Forelimb muscle (tissue), 1 donor: ENCODE measurements at regions not wholly inside any gene's neighbourhood (a gene's known extent, or its start where the extent isn't known, plus 50 kb on each side); places are given as distances from the start of the nearest gene placed in this dataset.
"Not testable (repeated sequence)": the region's sequence is repeated elsewhere in the genome, so short reads cannot be mapped to it uniquely, and the experiment has no call there.

Source experiments
- DNase-seq: peaks from one replicate; pipeline ENCODE4 v3.0.0-alpha.2; 2013; ENCODE audit warnings: low read depth

GRCh38 chr5:165375201-165375600, 1869.8 kb downstream of the MAT2B start:
- no peak for DNase-seq

GRCh38 chr5:165393839-165394238, 1888.4 kb downstream of the MAT2B start:
- no peak for DNase-seq

GRCh38 chr5:165397516-165397915, 1892.1 kb downstream of the MAT2B start:
- no peak for DNase-seq

- DNase-seq, result no peak
These were observed 1894.7 kb downstream of the MAT2B start for GRCh38 chr5:165400086-165400485.

GRCh38 chr5:165404917-165405316, 1899.5 kb downstream of the MAT2B start:
- DNase-seq, result no peak

- no peak for DNase-seq
These were observed 1899.9 kb downstream of the MAT2B start for GRCh38 chr5:165405340-165405739.

- DNase-seq, result no peak
These were observed 1901.9 kb downstream of the MAT2B start for GRCh38 chr5:165407352-165407751.

- no peak for DNase-seq
These were observed 1905.1 kb downstream of the MAT2B start for GRCh38 chr5:165410476-165410875.

GRCh38 chr5:165411532-165411931, 1906.1 kb downstream of the MAT2B start:
- DNase-seq, result not testable (repeated sequence)

- DNase-seq, result no peak
These were observed 1915.1 kb downstream of the MAT2B start for GRCh38 chr5:165420493-165420892.

- DNase-seq, result no peak
These were observed 1918.4 kb downstream of the MAT2B start for GRCh38 chr5:165423697-165424299.

GRCh38 chr5:165425594-165425993, 1920.2 kb downstream of the MAT2B start:
- DNase-seq, result no peak

GRCh38 chr5:165448753-165449152, 1943.3 kb downstream of the MAT2B start:
- DNase-seq, result no peak

GRCh38 chr5:165457859-165458481, 1952.6 kb downstream of the MAT2B start:
- DNase-seq, result no peak

- no peak for DNase-seq
These were observed 1953.8 kb downstream of the MAT2B start for GRCh38 chr5:165459232-165459631.

GRCh38 chr5:165460911-165461310, 1955.5 kb downstream of the MAT2B start:
- DNase-seq, result no peak

GRCh38 chr5:165477546-165477945, 1972.1 kb downstream of the MAT2B start:
- DNase-seq, result peak; percentile 54

GRCh38 chr5:165495829-165496380, 1990.5 kb downstream of the MAT2B start:
- DNase-seq, result no peak

- DNase-seq, result no peak
These were observed 1992.3 kb downstream of the MAT2B start for GRCh38 chr5:165497707-165498106.

- DNase-seq, result no peak
These were observed 1997.7 kb downstream of the MAT2B start for GRCh38 chr5:165502893-165503691.

- DNase-seq, result no peak
These were observed 1999.3 kb downstream of the MAT2B start for GRCh38 chr5:165504674-165505073.

- no peak for DNase-seq
These were observed 2002.9 kb downstream of the MAT2B start for GRCh38 chr5:165508286-165508685.

GRCh38 chr5:165508861-165509260, 2003.4 kb downstream of the MAT2B start:
- no peak for DNase-seq
